GM12875 (cell line): ENCODE measurements at regions not wholly inside any gene's neighbourhood (a gene's known extent, or its start where the extent isn't known, plus 50 kb on each side); places are given as distances from the start of the nearest gene placed in this dataset.

Experiments used
- H3K4me3 ChIP-seq: one replicate; pipeline ENCODE4 v1.5.1; 2011; ENCODE audit warnings: low read depth, low read length, control low read depth
- CTCF ChIP-seq: IDR thresholded peaks from 2 replicates; pipeline ENCODE4 v1.5.1; 2011; ENCODE audit warnings: low read depth, mild to moderate bottlenecking, control low read depth, inconsistent platforms, low read length, moderate library complexity, borderline replicate concordance; ENCODE audit not compliant: insufficient read depth

DNA sequence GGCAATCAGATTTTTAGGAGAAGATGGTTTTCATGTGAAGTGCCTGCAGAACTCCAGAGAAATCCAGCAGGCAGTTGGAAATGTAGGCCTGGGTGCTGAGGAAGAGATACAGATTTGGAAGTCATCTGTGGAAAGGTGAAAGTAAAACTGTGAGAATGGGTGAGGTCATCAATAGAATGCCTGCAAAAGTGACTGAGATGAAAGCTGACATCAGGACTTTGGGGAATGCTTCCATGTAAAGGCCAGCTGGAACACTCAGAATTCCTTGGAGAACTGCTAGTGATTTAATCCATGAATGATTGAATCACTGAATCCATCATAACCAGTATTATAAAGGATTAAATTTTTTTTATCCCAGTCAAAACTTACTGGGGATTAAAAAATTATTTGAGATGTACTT is 124.5 kb upstream of the GIMD1 start:
- TF ChIP-seq CTCF: no peak
- H3K4me3 ChIP-seq: no peak overlapping the region

- no peak overlapping the region for H3K4me3 ChIP-seq
- no peak for TF ChIP-seq CTCF
These were observed 118.0 kb upstream of the GIMD1 start for GRCh38 chr4:106486533-106486932.

- H3K4me3 ChIP-seq: no peak overlapping the region
- TF ChIP-seq CTCF: no peak
These were observed 113.2 kb upstream of the GIMD1 start for GRCh38 chr4:106481801-106482200.

DNA sequence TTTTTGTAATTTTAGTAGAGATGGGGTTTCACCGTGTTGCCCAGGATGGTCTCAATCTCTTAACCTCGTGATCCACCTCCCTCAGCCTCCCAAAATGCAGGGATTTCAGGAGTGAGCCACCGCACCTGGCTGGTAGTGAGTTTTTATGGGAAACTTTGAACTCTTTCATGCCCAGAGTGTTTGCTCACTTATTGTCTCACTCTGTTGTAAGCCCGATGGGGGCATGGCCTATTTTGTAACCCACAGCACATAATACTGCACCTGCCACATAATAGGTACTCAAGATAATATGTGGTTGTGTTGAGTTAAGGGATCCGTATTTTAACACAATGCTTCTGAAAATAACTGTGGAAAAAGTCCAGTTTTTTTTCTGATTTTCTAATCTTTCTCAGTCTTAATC is 109.6 kb upstream of the GIMD1 start:
- no peak for TF ChIP-seq CTCF

GRCh38 chr4:106476741-106477140 is 108.2 kb upstream of the GIMD1 start:
- H3K4me3 ChIP-seq: no peak overlapping the region
- no peak for TF ChIP-seq CTCF

More for the DNA sequence above, 109.6 kb upstream of the GIMD1 start:
- no peak overlapping the region for H3K4me3 ChIP-seq

DNA sequence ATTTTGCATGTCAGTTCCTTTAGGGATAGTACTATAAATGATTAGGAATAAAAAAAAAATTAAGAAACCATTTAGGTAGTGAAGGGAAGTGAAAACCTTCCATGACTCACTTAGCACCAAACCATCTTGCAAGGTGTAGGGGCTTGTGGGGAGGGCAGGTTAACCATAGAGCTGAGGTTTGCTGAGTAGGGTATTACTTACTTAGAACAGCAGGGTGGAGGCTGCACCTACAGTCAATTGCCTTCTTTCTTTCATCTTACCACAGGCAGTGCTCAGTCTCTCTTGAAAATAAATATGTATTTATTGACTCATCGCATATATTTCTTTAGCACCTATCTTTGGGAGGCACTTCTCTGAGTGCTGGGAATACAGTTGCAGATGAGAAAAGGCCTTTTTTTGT is 104.9 kb upstream of the GIMD1 start:
- TF ChIP-seq CTCF: no peak

GRCh38 chr4:106471151-106471550 is 102.6 kb upstream of the GIMD1 start:
- H3K4me3 ChIP-seq: no peak overlapping the region
- no peak for TF ChIP-seq CTCF

More for the DNA sequence above, 104.9 kb upstream of the GIMD1 start:
- H3K4me3 ChIP-seq: no peak overlapping the region
